Liver (tissue), 8 donors: ENCODE measurements at regions not wholly inside any gene's neighbourhood (a gene's known extent, or its start where the extent isn't known, plus 50 kb on each side); places are given as distances from the start of the nearest gene placed in this dataset.

Experiments used
- DNase-seq: peaks from one replicate; pipeline ENCODE4 v3.0.0-alpha.2; 2017; ENCODE audit warnings: low spot score
- H3K27ac ChIP-seq, 2 donors: one replicate each; pipeline ENCODE4 v1.7.0; 2013; ENCODE audit warnings: inconsistent platforms in 2 of 2, low read length in 2 of 2, control low read depth in 1 of 2, low read depth in 1 of 2, mild to moderate bottlenecking in 1 of 2
- H3K27me3 ChIP-seq, 4 donors: one replicate each; pipeline versions ENCODE4 v1.6.1 to v1.7.0; 2013; ENCODE audit warnings: low read length in 3 of 4, inconsistent platforms in 1 of 4, mild to moderate bottlenecking in 1 of 4, moderate library complexity in 1 of 4; ENCODE audit not compliant: control insufficient read depth in 4 of 4, insufficient read depth in 4 of 4
- H3K36me3 ChIP-seq, 4 donors: one replicate each; pipeline versions ENCODE4 v1.6.1 to v1.7.0; 2013; ENCODE audit warnings: low read length in 3 of 4, mild to moderate bottlenecking in 3 of 4, low read depth in 1 of 4, moderate library complexity in 1 of 4; ENCODE audit not compliant: control insufficient read depth in 4 of 4, insufficient read depth in 3 of 4
- H3K4me1 ChIP-seq, 4 donors: one replicate each; pipeline versions ENCODE4 v1.6.1 to v1.7.0; 2013; ENCODE audit warnings: low read length in 3 of 4, mild to moderate bottlenecking in 3 of 4, moderate library complexity in 1 of 4; ENCODE audit not compliant: control insufficient read depth in 4 of 4, insufficient read depth in 4 of 4
- H3K4me3 ChIP-seq, 3 donors: one replicate each; pipeline versions ENCODE4 v1.6.1 to v1.7.0; 2013; ENCODE audit warnings: low read length in 3 of 3, control low read depth in 1 of 3, low read depth in 1 of 3, mild to moderate bottlenecking in 1 of 3
- H3K9ac ChIP-seq, 2 donors: one replicate each; pipeline ENCODE4 v1.7.0; 2013; ENCODE audit warnings: low read length in 2 of 2, mild to moderate bottlenecking in 2 of 2, moderate library complexity in 2 of 2, control low read depth in 1 of 2, low read depth in 1 of 2
- H3K9me3 ChIP-seq, 4 donors: one replicate each; pipeline versions ENCODE4 v1.6.1 to v1.7.0; 2013; ENCODE audit warnings: low read length in 3 of 4; ENCODE audit not compliant: control insufficient read depth in 4 of 4
- ATF3 ChIP-seq: IDR thresholded peaks from 2 replicates; pipeline ENCODE4 v1.6.1; 2016; ENCODE audit warnings: antibody characterized with exemption
- CTCF ChIP-seq: fragments of 150-350 bp; IDR thresholded peaks from 2 replicates; pipeline ENCODE4 v1.5.1; 2017; ENCODE audit warnings: improper control_type of control experiment, low read depth, low read length; ENCODE audit not compliant: missing input control
- EGR1 ChIP-seq, 2 donors: IDR thresholded peaks; 2 replicates each; pipeline ENCODE4 v1.6.1; 2016 to 2018; ENCODE audit warnings: antibody characterized with exemption in 2 of 2, low read depth in 2 of 2
- FOXA1 ChIP-seq: IDR thresholded peaks from 2 replicates; pipeline ENCODE4 v1.6.1; 2016; ENCODE audit warnings: antibody characterized with exemption
- FOXA2 ChIP-seq: IDR thresholded peaks from 2 replicates; pipeline ENCODE4 v1.6.1; 2016; ENCODE audit warnings: antibody characterized with exemption
- GABPA ChIP-seq, 2 donors: IDR thresholded peaks in 1 of 2; conservative IDR thresholded peaks in 1 of 2; 2 replicates each; pipeline ENCODE4 v1.6.1; 2016; ENCODE audit warnings: antibody characterized with exemption in 2 of 2, mild to moderate bottlenecking in 1 of 2, moderate library complexity in 1 of 2
- HNF4A ChIP-seq, 2 donors: conservative IDR thresholded peaks; 2 replicates each; pipeline ENCODE4 v1.6.1; 2016; ENCODE audit warnings: antibody characterized with exemption in 2 of 2, mild to moderate bottlenecking in 2 of 2
- HNF4G ChIP-seq: IDR thresholded peaks from 2 replicates; pipeline ENCODE4 v1.6.1; 2016; ENCODE audit warnings: antibody characterized with exemption
- JUND ChIP-seq, 2 donors: IDR thresholded peaks; 2 replicates each; pipeline ENCODE4 v1.6.1; 2016; ENCODE audit warnings: antibody characterized with exemption in 2 of 2
- MAX ChIP-seq: IDR thresholded peaks from 2 replicates; pipeline ENCODE4 v1.6.1; 2016; ENCODE audit warnings: antibody characterized with exemption
- NR2F2 ChIP-seq: IDR thresholded peaks from 2 replicates; pipeline ENCODE4 v1.6.1; 2016; ENCODE audit warnings: antibody characterized with exemption
- RAD21 ChIP-seq, 2 donors: IDR thresholded peaks; 2 replicates each; pipeline ENCODE4 v1.6.1; 2016; ENCODE audit warnings: antibody characterized with exemption in 2 of 2, mild to moderate bottlenecking in 2 of 2
- REST ChIP-seq: IDR thresholded peaks from 2 replicates; pipeline ENCODE4 v1.6.1; 2016; ENCODE audit warnings: antibody characterized with exemption, mild to moderate bottlenecking
- RXRA ChIP-seq, 2 donors: IDR thresholded peaks; 2 replicates each; pipeline ENCODE4 v1.6.1; 2017 to 2018; ENCODE audit warnings: antibody characterized with exemption in 2 of 2, mild to moderate bottlenecking in 1 of 2
- SP1 ChIP-seq: IDR thresholded peaks from 2 replicates; pipeline ENCODE4 v1.6.1; 2018; ENCODE audit warnings: antibody characterized with exemption, mild to moderate bottlenecking
- TAF1 ChIP-seq: conservative IDR thresholded peaks from 2 replicates; pipeline ENCODE4 v1.6.1; 2016; ENCODE audit warnings: antibody characterized with exemption, mild to moderate bottlenecking
- YY1 ChIP-seq: IDR thresholded peaks from 2 replicates; pipeline ENCODE4 v1.6.1; 2016; ENCODE audit warnings: antibody characterized with exemption, mild to moderate bottlenecking
- ZBTB33 ChIP-seq: IDR thresholded peaks from 2 replicates; pipeline ENCODE4 v1.6.1; 2016; ENCODE audit warnings: antibody characterized with exemption
- WGBS: extraction: QIAGEN DNeasy Blood & Tissue Kit; methylation state at CpG from one replicate; pipeline ENCODE4 v1.1.7; 2013; 5-methylcytosine and 5-hydroxymethylcytosine counted together
- donor health status: healthy.
- donor health status: healthy.
- donor health status: healthy.
- donor health status: healthy.
- donor health status: healthy.

GRCh38 chr1:239436286-239436685 lies 49.9 kb downstream of the CHRM3 start:
- no peak overlapping the region for H3K27ac ChIP-seq
- WGBS: 83% methylated on average over 7 of the region's 7 CpGs
- no peak for TF ChIP-seq RAD21 (IDR thresholded peaks at IDR 0.05)
- TF ChIP-seq HNF4G: no peak
- no peak for TF ChIP-seq GABPA (IDR thresholded peaks at IDR 0.05 in 1 of 2, conservative IDR thresholded peaks at IDR 0.05 in 1 of 2)
- no peak for TF ChIP-seq REST
- no peak for TF ChIP-seq SP1
- TF ChIP-seq ATF3: no peak
- TF ChIP-seq FOXA2: no peak
- TF ChIP-seq CTCF: no peak
- no peak for TF ChIP-seq JUND (IDR thresholded peaks at IDR 0.05)
- no peak for TF ChIP-seq EGR1 (IDR thresholded peaks at IDR 0.05; ENCODE audit: low read depth in 2 of 2)

GRCh38 chr1:239437822-239438221 lies 51.5 kb downstream of the CHRM3 start:
- H3K4me1 ChIP-seq: no peaks in the 10 kb centered on the region
- H3K9me3 ChIP-seq: peaks cover 0 to 3% (median 0%) of the 10 kb centered on the region in 4 donors
- H3K9ac ChIP-seq: no peak overlapping the region
- H3K27me3 ChIP-seq: peaks cover 0 to 2% (median 0%) of the 10 kb centered on the region in 4 donors
- TF ChIP-seq MAX: no peak
- no peak for TF ChIP-seq RXRA (IDR thresholded peaks at IDR 0.05)
- no peak for TF ChIP-seq YY1
- TF ChIP-seq ZBTB33: no peak
- TF ChIP-seq SP1: no peak
- no peak for TF ChIP-seq TAF1
- no peak for TF ChIP-seq EGR1 (IDR thresholded peaks at IDR 0.05; ENCODE audit: low read depth in 2 of 2)
- no peak for TF ChIP-seq REST
- TF ChIP-seq CTCF: no peak
- no peak for TF ChIP-seq HNF4G
- no peak for TF ChIP-seq ATF3
- no peak for TF ChIP-seq NR2F2
- no peak for TF ChIP-seq FOXA1
- TF ChIP-seq FOXA2: no peak
- TF ChIP-seq GABPA (IDR thresholded peaks at IDR 0.05 in 1 of 2, conservative IDR thresholded peaks at IDR 0.05 in 1 of 2): no peak
- no peak for TF ChIP-seq RAD21 (IDR thresholded peaks at IDR 0.05)
- no peak for TF ChIP-seq JUND (IDR thresholded peaks at IDR 0.05)
- TF ChIP-seq HNF4A (conservative IDR thresholded peaks at IDR 0.05): no peak
- H3K36me3 ChIP-seq: no peaks in the 10 kb centered on the region
- no peak for DNase-seq
- no peak overlapping the region for H3K27ac ChIP-seq
- no peak overlapping the region for H3K4me3 ChIP-seq

More at GRCh38 chr1:239436286-239436685, 49.9 kb downstream of the CHRM3 start:
- peaks cover 0 to 4% (median 0%) of the 10 kb centered on the region in 4 donors for H3K27me3 ChIP-seq
- no peak for DNase-seq
- H3K4me1 ChIP-seq: no peaks in the 10 kb centered on the region
- H3K9ac ChIP-seq: no peak overlapping the region
- no peaks in the 10 kb centered on the region for H3K36me3 ChIP-seq
- H3K4me3 ChIP-seq: no peak overlapping the region
- H3K9me3 ChIP-seq: no peaks in the 10 kb centered on the region
